GM18909 (cell line): ENCODE measurements at regions not wholly inside any gene's neighbourhood (a gene's known extent, or its start where the extent isn't known, plus 50 kb on each side); places are given as distances from the start of the nearest gene placed in this dataset.
"Not testable (repeated sequence)": the region's sequence is repeated elsewhere in the genome, so short reads cannot be mapped to it uniquely, and the experiment has no call there.

Source experiments
- ATAC-seq: cut with Tn5 transposase; IDR thresholded peaks from one replicate; pipeline ENCODE4 v1.9.1; 2021; ENCODE audit warnings: mild to moderate bottlenecking; ENCODE audit not compliant: unreplicated experiment, poor library complexity

DNA sequence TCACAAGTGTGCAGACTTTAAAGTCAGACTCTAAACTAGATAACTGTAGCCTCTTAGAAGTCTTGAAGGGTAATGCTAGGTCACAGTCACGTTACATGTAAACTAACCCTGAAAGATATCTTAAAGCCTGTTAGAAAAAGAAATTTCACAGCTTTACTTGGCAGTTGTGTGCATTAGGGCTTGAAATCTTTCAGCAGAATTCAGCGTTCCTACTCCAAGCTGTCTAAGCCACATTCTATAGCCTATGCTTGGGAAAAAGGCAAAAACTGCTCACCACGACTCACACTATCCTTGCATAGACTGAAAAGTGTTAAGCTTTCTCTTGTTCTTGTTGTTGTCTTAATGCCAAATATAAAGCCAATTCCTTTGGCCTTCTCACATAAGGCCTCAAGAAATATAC lies 338.0 kb upstream of the SASH1 start:
- ATAC-seq, result no peak

DNA sequence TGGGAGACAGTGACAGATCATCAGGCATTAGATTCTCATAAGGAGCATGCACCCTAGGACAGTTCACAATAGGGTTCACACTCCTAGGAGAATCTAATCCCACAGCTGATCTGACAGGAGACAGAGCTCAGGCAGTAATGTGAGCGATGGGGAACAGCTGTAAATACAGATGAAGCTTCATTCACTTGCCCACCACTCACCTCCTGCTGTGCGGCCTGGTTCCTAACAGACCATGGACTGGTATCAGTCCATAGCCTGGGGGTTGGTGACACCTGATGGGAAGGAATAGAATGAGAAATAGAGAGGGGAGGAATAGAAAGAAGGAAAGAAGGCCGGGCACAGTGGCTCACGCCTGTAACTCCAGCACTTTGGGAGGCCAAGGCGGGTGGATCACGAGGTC lies 336.8 kb upstream of the SASH1 start:
- no peak for ATAC-seq

DNA sequence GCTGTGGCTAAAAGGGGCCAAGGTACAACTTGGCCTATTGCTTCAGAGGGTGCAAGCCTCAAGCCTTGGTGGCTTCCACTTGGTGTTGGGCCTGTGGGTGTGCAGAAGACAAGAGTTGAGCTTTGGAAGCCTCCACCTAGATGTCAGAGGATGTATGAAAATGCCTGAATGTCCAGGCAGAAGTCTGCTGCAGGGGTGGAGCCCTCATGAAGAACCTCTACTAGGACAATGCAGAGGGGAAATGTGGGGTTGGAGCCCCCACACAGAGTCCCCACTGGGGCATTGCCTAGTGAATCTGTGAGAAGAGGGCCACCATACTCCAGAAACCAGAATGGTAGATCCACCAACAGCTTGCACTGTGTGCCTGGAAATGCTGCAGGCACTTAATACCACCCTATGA lies 332.1 kb upstream of the SASH1 start:
- ATAC-seq, result not testable (repeated sequence)

DNA sequence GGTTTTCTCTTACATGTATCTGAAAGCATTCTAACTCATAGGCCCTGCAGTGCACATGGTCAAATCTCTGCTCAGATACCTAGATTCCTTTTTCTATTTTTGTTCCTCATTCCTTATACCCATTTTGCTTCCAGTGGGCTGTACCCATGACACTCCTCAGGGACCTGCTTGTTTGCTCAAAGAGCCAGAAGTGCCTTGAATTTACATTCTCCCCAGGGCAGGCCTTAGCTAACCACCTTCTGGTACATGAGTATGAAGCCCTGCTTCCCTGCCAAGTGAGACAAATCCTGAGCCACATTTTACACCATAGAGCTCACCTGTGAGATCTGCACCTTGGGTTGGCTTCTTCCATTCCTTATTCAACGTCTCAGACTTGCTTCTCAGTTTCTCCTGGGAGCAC lies 326.6 kb upstream of the SASH1 start:
- no peak for ATAC-seq

DNA sequence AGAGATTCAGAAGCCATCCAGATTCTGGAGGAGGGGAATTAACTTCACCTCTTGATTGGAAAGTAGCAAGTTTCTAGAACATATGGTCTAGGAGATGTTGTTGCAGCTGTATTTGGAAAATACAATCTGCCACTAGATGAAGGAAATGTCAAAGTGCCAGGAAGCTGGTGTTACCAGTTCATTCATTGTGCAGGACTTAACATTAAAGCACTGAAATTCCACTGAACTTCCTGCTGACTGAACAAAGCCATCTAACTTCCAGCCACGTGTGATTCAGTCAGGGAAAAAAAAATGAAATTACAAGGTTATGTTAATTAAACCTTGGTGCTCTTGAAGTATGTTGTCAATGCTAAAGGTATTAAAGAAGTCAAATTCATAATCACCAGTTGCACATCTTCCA lies 321.5 kb upstream of the SASH1 start:
- ATAC-seq, result no peak

DNA sequence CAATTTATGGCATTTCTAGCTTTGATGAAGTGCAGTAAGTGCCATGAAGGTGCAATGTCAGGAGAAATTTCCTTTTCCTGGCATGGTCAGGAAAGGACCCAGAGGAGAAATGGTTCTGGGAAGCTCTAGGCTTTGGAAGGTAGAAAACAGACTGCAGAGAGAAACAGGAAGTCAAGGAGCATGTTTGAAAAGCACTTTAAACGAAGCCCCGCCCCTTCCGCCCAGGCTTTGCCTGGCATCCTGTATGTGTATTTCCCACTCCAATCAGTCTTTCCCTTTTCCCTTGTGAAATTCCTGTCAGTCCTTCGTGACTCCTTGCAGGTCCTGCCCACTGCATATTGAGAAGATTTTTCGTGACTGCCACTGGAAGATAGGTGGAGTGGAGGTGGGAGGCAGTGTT lies 320.9 kb upstream of the SASH1 start:
- ATAC-seq, result no peak

DNA sequence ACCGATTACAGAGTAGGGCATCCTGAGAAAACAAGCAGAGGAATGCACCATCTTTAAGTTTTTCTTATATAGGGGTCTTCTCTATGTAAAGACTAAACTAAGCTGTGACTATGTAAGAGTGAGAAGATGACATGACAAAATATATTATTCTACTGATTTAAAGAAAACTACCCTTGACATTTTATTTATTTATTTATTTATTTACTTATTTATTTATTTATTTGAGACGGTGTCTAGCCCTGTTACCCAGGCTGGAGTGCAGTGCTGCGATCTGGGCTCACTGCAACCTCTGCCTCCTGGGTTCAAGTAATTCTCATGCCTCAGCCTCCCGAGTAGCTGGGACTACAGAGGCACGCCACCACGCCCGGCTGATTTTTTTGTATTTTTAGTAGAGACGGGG lies 320.4 kb upstream of the SASH1 start:
- ATAC-seq, result not testable (repeated sequence)

DNA sequence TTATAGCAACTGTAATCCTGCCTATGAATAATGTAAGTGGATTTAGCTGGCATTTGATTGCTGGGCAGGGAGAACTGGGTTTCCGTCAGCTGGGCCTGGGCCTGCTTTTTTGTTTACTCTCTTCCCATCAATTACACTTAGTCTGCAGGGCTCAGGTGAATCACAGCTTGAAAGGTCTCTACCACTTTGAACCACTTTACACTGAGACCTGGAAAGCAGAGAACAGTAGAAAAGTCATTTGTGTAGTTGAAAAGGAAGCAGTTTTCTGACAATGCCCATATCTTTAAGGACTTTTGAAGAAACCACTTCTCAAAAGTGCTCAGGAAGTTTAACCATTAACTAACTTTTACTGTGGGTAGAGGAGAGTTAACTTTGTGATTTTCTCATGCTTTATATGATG lies 315.4 kb upstream of the SASH1 start:
- ATAC-seq, result no peak

DNA sequence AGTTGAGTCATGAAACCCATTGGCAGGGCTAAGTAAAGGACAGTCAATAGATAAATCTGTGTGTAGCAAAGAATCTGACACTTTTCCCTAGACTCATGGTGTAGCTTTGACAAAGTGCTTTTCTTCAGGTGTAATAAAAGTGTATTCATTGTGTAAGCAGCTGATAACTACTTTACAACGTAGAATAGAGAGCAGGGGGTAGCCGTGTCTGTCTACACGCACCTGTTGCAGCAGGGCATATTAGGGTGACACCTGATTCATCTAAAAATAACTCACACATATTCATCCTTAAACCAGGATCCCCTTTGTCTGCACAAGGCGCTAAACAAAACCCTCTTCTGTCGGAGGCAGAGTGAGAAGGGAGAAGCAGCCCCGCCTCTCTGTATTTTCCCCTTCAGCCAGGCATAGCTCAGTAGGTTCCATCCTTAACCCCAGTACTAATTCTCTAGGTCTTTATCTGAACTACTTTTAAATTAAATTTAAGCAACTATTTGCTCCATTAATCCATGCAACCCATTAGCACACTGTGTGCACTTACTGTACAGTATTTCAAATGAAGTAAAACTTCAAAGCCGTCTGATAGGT lies 306.7 kb upstream of the SASH1 start:
- ATAC-seq, result no peak

DNA sequence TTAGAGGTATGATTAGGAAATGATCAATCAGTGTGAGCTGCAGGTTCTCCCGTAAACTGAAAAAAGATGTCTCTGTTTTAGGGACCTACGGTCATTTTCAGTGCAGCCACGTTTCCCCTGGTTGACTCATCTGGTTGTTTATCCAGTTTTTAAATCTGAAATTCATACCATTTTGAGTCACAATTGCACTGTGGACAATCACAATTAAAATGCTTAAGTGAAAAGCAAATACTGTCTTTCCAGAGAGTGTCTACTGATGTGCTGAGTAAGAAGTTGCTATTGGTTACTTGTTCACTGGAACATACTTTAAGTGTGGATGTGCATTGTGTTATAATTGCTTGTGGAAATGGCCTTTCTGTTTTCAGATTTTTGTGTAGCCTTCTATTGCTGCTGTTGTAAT lies 305.1 kb upstream of the SASH1 start:
- no peak for ATAC-seq

DNA sequence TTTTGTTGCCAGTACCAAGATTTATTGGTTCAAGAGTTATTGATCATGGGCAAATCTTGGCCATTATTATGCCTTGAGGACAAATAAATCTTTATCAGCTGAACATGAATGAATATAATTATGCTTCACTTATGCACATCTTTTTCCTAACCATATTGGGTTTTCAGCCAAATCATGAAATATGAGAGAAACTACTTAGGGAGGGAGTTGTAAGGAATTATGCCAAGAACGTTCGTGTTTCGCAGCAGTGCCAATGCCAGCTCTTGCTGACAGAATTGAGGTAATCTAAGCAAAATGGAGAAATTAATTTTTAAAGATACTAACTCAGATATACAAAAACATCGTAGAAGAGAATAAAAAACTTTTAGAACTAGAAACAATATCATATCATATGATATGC lies 301.1 kb upstream of the SASH1 start:
- no peak for ATAC-seq

DNA sequence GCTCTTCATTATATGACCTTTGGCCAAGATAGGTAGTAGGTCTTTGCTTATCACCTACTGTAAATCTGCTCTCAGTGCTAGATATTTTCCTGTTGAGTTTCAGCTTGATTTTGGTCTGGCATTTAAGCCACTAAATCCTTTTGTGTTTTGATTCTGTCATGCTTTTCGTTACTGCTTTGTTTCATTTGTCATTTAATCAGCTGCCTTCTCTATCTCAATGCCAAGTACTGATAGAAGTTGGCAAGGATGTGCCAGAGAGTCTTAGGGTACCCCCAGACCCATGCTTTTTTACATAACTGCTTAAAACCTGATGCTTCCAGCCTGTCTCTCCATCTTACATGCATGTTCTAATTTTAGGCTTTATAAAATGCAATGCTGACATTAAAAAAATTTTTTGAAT lies 300.1 kb upstream of the SASH1 start:
- ATAC-seq, result no peak

DNA sequence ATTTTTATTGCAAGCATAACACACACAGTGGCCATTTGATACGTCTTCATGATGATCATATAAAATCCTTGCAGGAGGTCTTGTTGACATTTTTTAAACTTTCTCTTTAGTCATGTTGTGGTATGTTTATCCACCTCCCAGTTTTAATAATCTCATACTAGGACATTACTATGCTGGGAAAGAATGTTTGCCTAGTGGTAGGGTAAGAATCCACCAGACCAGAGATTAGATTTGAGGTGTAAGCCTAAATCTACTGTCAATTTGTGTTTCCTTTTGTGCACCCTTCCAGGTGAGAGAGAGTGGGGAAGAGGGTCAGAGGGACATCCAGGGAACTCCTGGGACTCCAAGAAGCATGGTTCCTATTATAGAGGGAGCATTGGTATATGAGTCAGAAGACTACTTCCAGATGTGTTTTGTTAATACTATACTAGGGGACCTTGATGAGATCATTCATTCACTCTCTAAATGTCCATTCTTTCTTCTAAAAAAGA lies 298.3 kb upstream of the SASH1 start:
- ATAC-seq, result no peak

DNA sequence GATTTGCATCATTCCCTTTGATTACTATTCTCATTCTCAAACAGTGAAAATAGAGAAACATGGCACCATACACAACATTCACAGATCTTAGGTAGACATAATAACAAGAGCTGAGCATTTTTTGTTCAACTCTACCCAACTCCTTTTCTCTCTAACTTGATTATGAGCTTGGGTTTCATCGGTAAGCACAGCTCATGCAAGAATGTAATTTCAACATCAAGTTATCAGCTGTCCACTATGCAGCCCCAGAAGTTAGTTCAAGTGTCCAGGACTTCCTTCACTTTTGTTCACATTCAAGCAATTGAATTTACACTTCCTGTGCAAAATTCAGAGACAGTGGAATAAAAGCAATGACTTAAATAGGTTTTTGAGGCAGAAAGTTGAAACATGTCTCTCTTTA lies 297.7 kb upstream of the SASH1 start:
- ATAC-seq, result no peak

DNA sequence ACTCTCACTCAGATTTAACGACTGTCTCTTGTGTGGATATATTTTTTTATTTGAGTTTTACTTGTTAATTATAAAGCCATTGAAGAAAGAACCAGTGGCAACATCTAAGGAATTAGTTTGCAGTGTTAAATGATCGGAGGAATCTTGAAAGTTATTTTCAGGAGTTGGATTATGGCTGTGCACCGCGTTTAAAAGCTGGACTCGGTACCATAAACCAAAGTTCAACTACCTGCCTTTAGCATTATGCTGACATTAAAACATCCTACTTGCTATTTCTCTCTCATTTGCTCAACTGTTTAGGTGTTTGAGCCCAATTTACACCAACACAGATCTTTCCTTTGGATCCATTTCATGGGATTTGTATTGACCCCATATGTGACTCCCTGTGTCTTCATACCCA lies 289.4 kb upstream of the SASH1 start:
- no peak for ATAC-seq

DNA sequence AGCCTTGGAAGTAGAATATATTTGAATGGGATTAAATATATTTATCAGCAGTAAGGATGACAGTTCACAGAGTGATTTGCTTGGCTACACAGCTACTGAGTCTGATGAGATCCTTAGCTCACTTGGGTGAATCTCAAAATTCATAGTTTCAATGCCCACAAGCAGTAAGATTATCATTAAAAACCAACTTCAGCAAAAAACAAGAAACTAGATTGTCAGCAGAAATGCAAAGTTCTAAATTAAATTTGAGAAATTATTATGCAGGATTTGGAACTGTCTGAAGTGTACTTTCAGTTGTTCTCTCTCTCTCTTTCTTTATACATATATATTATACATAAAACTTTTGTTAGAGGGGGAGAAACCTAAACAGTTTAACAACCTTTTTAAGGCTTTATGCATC lies 288.8 kb upstream of the SASH1 start:
- ATAC-seq, result no peak

DNA sequence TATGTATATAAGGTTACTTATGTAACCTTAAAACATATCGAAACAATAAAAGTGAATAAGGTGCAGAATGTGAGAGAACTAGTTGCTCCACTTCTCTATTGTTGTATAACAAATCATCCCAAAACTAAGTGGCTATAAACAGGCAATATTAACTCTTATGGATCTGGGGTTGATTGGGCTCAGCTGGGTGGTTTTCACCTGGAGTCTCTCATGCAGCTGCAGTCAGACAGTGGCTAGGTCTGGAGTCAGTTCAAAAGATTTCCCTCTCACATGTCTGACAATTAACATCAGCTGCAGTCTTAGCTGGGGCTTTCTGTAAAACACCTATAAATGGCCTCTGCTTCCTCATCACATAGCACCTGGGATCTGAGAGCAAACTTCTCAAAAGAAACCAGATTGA lies 288.4 kb upstream of the SASH1 start:
- ATAC-seq, result no peak

DNA sequence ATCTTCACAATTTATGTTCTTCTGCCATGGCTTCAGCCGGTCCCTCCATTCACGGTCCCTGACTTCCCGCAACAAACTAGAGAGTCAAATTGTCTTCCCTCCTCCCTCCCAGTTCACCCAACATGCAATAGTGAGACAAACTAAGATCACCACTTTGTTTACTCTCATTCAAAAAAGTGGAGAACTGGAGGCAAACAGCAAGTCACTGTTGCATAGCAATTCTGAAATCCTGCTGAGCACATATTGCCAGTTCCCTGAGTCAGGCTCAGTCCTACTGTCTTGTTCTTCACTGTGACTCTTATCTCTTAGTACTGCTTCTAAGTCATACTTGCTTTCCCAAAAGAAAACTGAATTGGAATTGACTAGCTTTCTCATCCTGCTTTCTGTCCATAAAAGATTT lies 287.2 kb upstream of the SASH1 start:
- ATAC-seq, result no peak

DNA sequence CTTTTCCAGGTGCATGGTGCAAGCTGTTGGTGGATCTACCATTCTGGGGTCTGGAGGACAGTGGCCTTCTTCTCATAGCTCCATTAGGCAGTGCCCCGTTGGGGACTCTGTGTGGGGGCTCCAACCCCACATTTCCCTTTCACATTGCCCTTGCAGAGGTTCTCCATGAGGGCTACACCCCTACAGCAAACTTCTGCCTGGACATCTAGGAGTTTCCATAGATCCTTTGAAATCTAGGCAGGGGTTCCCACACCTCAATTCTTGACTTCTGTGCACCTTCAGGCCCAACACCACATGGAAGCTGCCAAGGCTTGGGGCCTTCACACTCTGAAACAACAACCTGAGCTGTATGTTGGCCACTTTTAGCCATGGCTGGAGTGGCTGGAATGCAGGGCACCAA lies 282.8 kb upstream of the SASH1 start:
- no peak for ATAC-seq

DNA sequence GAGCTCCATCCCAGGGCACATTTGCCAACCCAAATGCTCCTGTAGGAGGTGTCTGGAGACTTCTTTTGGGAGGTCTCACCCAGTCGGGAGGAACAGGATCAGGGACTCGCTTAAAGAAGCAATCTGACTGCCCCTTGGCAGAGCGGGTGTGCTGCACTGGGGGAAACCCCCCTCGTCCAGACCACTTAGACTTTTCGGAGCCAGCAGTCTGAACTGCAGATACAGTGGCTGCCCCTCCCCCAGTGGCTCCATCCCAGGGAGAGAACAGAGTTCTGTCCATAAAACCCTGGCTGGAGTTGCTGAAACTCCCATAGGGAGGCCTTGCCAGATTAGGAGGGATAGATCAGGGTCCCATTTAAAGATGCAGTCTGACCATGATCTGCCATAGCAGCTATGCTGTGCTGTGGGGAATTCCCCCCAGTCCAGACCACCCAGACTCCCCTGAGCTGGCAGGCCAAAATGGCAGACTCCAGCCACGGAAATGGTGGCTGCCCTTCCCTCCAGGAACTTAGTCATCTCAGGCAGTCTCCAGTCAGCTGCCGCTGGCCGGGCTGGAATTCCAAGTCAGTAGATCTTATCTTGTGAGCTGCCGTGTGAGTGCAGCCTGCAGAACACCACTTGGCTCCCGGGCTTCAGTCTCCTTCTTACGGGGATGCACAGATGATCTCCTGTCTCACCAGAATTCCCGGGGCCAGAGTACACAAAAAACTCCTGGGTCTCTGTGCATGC lies 278.1 kb upstream of the SASH1 start:
- ATAC-seq, result no peak

DNA sequence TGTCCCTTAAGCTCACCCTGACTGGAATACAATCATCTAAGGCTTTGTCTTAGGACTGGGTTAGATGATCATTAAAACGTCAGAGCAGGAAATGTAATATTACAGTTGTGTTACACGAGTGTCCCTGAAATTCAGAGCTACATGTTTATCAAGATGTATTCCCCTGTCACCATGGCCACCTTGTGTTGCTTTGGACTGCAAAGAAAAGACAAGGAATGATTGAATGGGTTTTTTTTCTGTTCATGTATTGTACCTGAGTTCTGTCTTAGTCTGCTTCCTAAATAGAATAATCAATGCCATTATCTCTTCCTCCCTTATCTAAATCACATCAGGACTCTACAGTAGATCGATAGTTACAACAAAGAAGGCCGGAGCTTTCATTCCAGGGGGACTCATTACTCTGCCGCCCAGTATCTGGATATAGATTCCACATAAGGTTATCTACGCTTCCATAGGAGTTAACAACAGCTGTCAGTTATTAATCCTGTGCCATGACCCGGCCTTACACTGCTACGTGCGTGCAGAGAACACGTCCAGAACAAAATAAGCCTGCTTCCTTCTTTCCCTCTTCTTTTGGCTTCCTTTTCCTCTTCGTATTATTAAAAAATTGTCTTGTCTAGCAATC lies 274.1 kb upstream of the SASH1 start:
- no peak for ATAC-seq

DNA sequence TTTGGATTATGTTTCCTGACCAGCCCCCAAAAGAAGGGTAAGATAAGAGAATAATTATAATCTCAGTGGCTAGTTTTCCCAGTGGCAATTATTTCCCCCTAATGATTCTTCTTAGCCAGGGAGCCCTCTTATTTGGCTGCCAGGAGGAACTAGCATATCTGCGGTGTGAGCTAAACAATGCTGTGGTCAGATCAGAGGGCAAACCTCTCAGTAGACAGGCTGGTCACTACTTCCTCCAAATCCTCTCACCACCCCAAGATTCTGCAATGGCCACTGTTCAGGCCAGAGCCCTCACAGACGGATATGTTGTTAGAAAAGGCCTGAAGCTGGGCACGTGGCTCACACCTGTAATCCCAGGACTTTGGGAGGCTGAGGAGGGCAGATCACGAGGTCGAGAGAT lies 273.4 kb upstream of the SASH1 start:
- no peak for ATAC-seq
